Stomach (tissue), 8 donors: ENCODE measurements at regions not wholly inside any gene's neighbourhood (a gene's known extent, or its start where the extent isn't known, plus 50 kb on each side); places are given as distances from the start of the nearest gene placed in this dataset.

Experiments used
- DNase-seq, 2 donors: peaks; one replicate each; pipeline versions ENCODE4 v3.0.0 to v3.0.0-alpha.2; 2013 to 2019
- H3K27ac ChIP-seq, 5 donors: fragments of 200-600 bp in 4 of 5; sonication (generic) in 4 of 5; one replicate each; pipeline ENCODE4 v1.5.1; 2013 to 2019; ENCODE audit warnings: mild to moderate bottlenecking in 1 of 5, moderate library complexity in 1 of 5
- H3K27me3 ChIP-seq, 3 donors: fragments of 200-600 bp; sonication (generic); one replicate each; pipeline ENCODE4 v1.5.1; 2017 to 2019; ENCODE audit warnings: mixed run types in 1 of 3
- H3K36me3 ChIP-seq, 4 donors: fragments of 200-600 bp; sonication (generic); 1 replicate in 3 of 4; 2 replicates in 1 of 4; pipeline ENCODE4 v1.5.1; 2016 to 2019
- H3K4me1 ChIP-seq, 4 donors: fragments of 200-600 bp; sonication (generic); one replicate each; pipeline ENCODE4 v1.5.1; 2016 to 2019
- H3K4me3 ChIP-seq, 4 donors: fragments of 200-600 bp; sonication (generic) in 3 of 4; one replicate each; pipeline ENCODE4 v1.5.1; 2016 to 2019; ENCODE audit warnings: mild to moderate bottlenecking in 1 of 4
- H3K9me3 ChIP-seq, 4 donors: fragments of 200-600 bp; sonication (generic); one replicate each; pipeline ENCODE4 v1.5.1; 2016 to 2019
- EP300 ChIP-seq: sonication (generic); formaldehyde crosslinking; IDR thresholded peaks from one replicate; pipeline ENCODE4 v1.6.1; 2017; ENCODE audit warnings: antibody characterized with exemption
- POLR2A ChIP-seq, 4 donors: fragments of 450-650 bp; IDR thresholded peaks; one replicate each; pipeline ENCODE4 v1.6.1; 2016; ENCODE audit warnings: antibody characterized with exemption in 4 of 4, control low read depth in 2 of 4, mild to moderate bottlenecking in 1 of 4, moderate library complexity in 1 of 4
- POLR2AphosphoS5 ChIP-seq, 3 donors: sonication (generic); formaldehyde crosslinking; IDR thresholded peaks; one replicate each; pipeline ENCODE4 v1.6.1; 2016; ENCODE audit warnings: antibody characterized with exemption in 3 of 3
- whole genome bisulfite sequencing, 5 donors: extraction: QIAGEN DNeasy Blood & Tissue Kit in 3 of 5; methylation state at CpG; one replicate each; pipeline versions ENCODE4 v1.1.5 to v1.1.7; 2013 to 2018; 5-methylcytosine and 5-hydroxymethylcytosine counted together
- intact Hi-C: fragments of 100-400 bp; cut with DNase I; formaldehyde crosslinking; loops from one replicate; pipeline ENCODE4 v1.15.1; 2023; ENCODE audit warnings: low total_unique reads
- TF ChIP-seq, protein P1 (sequence below), 7 experiments: fragments of 450-650 bp in 4 of 7; fragments of 200-600 bp in 3 of 7; sonication (generic) in 3 of 7; IDR thresholded peaks; one replicate each; pipeline ENCODE4 v1.5.1; 2016 to 2019; ENCODE audit warnings: antibody characterized with exemption in 7 of 7, control low read depth in 2 of 7, mild to moderate bottlenecking in 1 of 7
- donor health status: healthy with polysubstance abuse.
- donor health status: Bipolar disorder and iron deficiency.
- donor health status: healthy.

DNA sequence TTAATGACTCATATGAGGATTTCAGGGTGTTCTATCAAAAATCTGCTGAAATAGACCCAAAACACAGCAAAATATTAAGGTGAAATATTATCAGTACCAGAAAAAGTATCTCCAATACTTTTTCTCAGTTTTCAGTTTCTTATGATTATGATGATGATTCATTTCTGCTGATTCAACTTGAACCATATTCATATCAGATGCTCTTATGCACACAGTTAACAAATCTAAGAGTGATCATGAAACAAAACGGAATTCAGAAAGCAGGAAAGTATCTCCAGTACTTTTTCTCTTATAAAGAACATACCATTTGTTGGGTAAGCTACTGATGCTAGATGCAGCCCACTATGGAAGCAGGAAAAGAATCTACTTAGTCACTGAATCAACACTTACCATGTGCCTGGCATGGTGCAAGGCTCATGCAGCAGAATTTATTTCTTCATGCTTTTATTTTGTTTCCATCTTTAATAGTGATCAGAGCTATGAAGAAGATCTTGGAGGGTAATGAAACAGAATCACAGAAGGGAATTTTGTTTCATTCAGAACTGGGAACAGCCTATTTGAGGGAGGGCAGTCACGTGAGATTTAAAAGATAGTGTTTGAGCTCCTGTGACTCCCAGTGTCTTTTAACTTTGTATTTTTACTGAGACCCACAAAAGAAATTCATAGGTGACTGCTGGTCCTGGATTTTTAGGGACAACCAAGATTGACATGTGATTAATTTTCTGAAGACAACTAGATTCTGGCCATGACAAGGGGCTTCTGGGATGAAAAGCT is 480.6 kb downstream of the SETD4 start:
- H3K4me1 ChIP-seq = no peaks in the 10 kb centered on the region
- TF ChIP-seq, protein P1, sequence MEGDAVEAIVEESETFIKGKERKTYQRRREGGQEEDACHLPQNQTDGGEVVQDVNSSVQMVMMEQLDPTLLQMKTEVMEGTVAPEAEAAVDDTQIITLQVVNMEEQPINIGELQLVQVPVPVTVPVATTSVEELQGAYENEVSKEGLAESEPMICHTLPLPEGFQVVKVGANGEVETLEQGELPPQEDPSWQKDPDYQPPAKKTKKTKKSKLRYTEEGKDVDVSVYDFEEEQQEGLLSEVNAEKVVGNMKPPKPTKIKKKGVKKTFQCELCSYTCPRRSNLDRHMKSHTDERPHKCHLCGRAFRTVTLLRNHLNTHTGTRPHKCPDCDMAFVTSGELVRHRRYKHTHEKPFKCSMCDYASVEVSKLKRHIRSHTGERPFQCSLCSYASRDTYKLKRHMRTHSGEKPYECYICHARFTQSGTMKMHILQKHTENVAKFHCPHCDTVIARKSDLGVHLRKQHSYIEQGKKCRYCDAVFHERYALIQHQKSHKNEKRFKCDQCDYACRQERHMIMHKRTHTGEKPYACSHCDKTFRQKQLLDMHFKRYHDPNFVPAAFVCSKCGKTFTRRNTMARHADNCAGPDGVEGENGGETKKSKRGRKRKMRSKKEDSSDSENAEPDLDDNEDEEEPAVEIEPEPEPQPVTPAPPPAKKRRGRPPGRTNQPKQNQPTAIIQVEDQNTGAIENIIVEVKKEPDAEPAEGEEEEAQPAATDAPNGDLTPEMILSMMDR (IDR thresholded peaks at IDR 0.05) = no peak
- TF ChIP-seq POLR2A (IDR thresholded peaks at IDR 0.05) (no peak), POLR2AphosphoS5 (IDR thresholded peaks at IDR 0.05) (no peak)

DNA sequence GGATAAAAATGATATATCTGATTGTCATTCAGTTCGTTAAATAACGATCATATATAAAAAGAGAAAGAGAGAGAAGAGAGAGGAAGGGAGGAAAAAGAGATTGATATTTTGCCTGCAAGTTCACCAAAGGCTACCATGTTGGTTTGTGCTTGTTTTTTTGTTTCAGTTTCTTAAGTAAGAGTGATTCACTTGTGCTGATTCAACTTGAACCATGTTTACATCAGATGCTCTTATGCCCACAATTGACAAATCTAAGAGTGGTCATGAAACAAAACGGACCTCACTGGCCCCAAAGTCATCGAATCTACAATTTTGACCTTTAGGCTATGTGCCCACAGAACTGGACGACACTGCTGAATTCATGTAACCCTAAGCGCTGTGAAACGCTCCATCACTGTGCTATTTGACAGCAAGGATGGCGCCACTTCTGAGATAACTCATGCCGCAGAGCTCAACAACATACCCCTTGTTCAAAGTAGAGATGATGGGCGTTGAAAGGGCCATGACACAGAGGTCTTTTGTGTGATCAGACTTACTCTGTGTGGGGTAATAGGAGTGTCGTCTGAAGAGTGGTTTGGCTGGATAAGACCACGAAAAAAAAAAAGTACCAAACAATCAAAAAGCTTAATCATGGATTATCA is 481.4 kb downstream of the SETD4 start:
- Histone ChIP-seq H3K4me1 (peaks cover 0 to 3% (median 0%) of the 10 kb centered on the region in 4 donors), H3K27ac (no peak overlapping the region), H3K9me3 (no peaks in the 10 kb centered on the region), H3K36me3 (no peaks in the 10 kb centered on the region), H3K27me3 (no peaks in the 10 kb centered on the region), H3K4me3 (no peak overlapping the region)
- TF ChIP-seq, protein P1 (IDR thresholded peaks at IDR 0.05) = no peak
- TF ChIP-seq POLR2A (IDR thresholded peaks at IDR 0.05) (no peak), POLR2AphosphoS5 (IDR thresholded peaks at IDR 0.05) (no peak), EP300 (no peak)
- DNase-seq = no peak
- 85 to 91% (median 89%) methylated on average over 12 of the region's 12 CpGs for WGBS, 5 donors
- intact Hi-C loops = no loop called here

More for the DNA sequence above, 480.6 kb downstream of the SETD4 start:
- H3K4me3 ChIP-seq = no peak overlapping the region
- no peaks in the 10 kb centered on the region for H3K36me3 ChIP-seq
- no peak for DNase-seq
- intact Hi-C loops = no loop called here
- no peaks in the 10 kb centered on the region for H3K9me3 ChIP-seq
- no peak overlapping the region for H3K27ac ChIP-seq
- 77 to 87% (median 79%) methylated on average over 2 of the region's 2 CpGs for WGBS, 5 donors
- no peaks in the 10 kb centered on the region for H3K27me3 ChIP-seq

DNA sequence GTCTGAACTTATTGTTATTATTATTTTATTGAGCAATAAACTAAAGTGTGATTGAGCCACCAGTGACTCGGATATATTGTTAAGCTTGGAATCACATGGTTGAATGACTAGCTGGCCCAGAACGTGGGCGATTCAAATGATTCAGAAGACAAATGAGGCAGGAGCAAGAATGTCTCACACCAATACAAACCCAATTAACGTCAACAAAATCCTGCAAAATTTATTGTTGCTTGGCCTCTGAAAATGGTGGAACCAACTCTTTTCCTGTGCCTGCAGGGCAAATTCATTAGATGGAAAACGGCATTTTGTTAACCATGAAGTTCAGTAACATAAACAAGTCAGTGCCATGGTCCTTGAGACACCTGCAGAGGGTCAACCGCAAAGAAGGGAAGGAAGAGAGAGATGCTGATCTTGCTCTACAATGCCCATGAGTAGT is 482.0 kb downstream of the SETD4 start:
- TF ChIP-seq POLR2AphosphoS5 (IDR thresholded peaks at IDR 0.05) (no peak), EP300 (no peak)
- Histone ChIP-seq H3K9me3 (no peaks in the 10 kb centered on the region), H3K4me3 (no peak overlapping the region), H3K36me3 (no peaks in the 10 kb centered on the region), H3K27me3 (no peaks in the 10 kb centered on the region), H3K4me1 (peaks cover 0 to 4% (median 0%) of the 10 kb centered on the region in 4 donors), H3K27ac (no peak overlapping the region)
- intact Hi-C loops = no loop called here
- 79 to 91% (median 86%) methylated on average over 6 of the region's 6 CpGs for WGBS, 5 donors
- DNase-seq = no peak

DNA sequence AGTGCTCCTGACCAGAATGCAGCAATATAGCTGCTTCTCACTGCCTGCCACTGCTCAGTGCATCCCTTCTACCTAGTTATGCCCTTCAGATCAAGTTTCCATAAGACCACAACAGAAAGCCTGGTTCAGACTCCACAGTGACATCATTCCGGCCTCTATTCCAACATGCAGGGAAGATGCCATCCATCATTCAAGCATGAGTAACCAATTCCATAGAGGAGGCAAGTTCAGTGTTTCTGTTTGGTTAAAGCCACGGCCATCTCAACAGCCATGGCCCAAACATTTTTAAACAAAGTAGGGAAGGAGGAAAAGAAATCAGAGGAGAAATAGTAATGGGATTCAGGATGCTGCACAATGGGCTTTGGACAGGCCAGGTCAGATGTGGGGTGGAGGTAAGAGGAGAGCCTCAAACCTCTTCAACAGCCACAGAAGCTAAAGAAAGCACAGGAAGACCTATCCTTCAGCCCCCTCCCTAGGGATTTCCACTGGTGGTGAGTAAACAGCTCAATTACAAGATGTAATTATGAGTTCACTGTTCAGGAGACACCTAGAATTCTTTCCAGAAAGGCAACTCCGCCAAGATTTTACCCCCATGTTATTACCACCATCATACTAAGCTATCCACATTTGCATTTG is 484.9 kb downstream of the SETD4 start:
- Histone ChIP-seq H3K9me3 (no peaks in the 10 kb centered on the region), H3K4me1 (peaks cover 0 to 4% (median 0%) of the 10 kb centered on the region in 4 donors), H3K4me3 (no peak overlapping the region), H3K36me3 (no peaks in the 10 kb centered on the region), H3K27me3 (no peaks in the 10 kb centered on the region), H3K27ac (no peak overlapping the region)
- TF ChIP-seq, protein P1 (IDR thresholded peaks at IDR 0.05) = no peak
- TF ChIP-seq EP300 (no peak), POLR2AphosphoS5 (IDR thresholded peaks at IDR 0.05) (no peak), POLR2A (IDR thresholded peaks at IDR 0.05) (no peak)
- WGBS, 5 donors = 62 to 85% (median 81%) methylated on average over 3 of the region's 3 CpGs
- intact Hi-C loops = no loop called here
- no peak for DNase-seq
